HCT116 (cell line): ENCODE measurements at regions not wholly inside any gene's neighbourhood (a gene's known extent, or its start where the extent isn't known, plus 50 kb on each side); places are given as distances from the start of the nearest gene placed in this dataset.

Experiments
- ATAC-seq: fragments of 200-7000 bp; cut with Tn5 transposase; 2 replicates; pipeline ENCODE4 v1.9.1; 2020; ENCODE audit warnings: mild to moderate bottlenecking, moderate library complexity
- BruUV-seq: library from RNA; stranded (reverse); fragments of 400-500 nt; replicated peaks from 2 replicates; lab custom pipeline; 2021; lab: Mats Ljungman, UMichigan
- CTCF ChIA-PET: fragments of 300-600 bp; sonication (Branson Sonifier 250); formaldehyde crosslinking; loops from one replicate; lab custom pipeline; 2021; ENCODE audit warnings: antibody characterized with exemption; lab: Charles Lee
- POLR2A ChIA-PET: fragments of 300-600, 350-600 bp; sonication (Branson Sonifier 250); formaldehyde crosslinking; loops from one replicate; lab custom pipeline; 2021; ENCODE audit warnings: antibody characterized with exemption; lab: Charles Lee
- RAD21 ChIA-PET, 2 experiments: fragments of 300-600 bp; sonication (Branson Sonifier 250); formaldehyde crosslinking; loops; one replicate each; lab custom pipeline; 2023; ENCODE audit warnings: low total read pairs in 2 of 2; ENCODE audit not compliant: uncharacterized antibody in 2 of 2, unreplicated experiment in 2 of 2, low non-redundant PET in 1 of 2; lab: Charles Lee
- DNase-seq: peaks from one replicate; pipeline ENCODE4 v3.0.0-alpha.2; 2010; ENCODE audit warnings: low read depth, low spot score
- H2AFZ ChIP-seq: fragments of 200-600 bp; shearing (Covaris generic), sonication (generic); 2 replicates; pipeline ENCODE4 v1.6.1; 2017; ENCODE audit warnings: low read depth, mixed run types, mixed read lengths, antibody characterized with exemption, low read length; ENCODE audit not compliant: poor library complexity, severe bottlenecking
- H3K27ac ChIP-seq: 2 replicates; pipeline ENCODE4 v1.5.1; 2012; ENCODE audit warnings: low read depth, low read length
- H3K27me3 ChIP-seq: fragments of 200-600 bp; sonication (generic); 2 replicates; pipeline ENCODE4 v1.6.1; 2016; ENCODE audit warnings: mixed run types, low read length, mixed read lengths; ENCODE audit not compliant: insufficient read depth
- H3K36me3 ChIP-seq, 2 experiments: fragments of 200-500 bp in 1 of 2; fragments of 200-600 bp in 1 of 2; sonication (Bioruptor generic) in 1 of 2; sonication (generic) in 1 of 2; 2 replicates each; pipeline versions ENCODE4 v1.5.1 to v1.6.1; 2014 to 2016; ENCODE audit warnings: low read length in 2 of 2, inconsistent platforms in 1 of 2, mixed read lengths in 1 of 2, mixed run types in 1 of 2; ENCODE audit not compliant: insufficient read depth in 2 of 2, control insufficient read depth in 1 of 2
- H3K4me1 ChIP-seq, 2 experiments: fragments of 200-600 bp in 1 of 2; sonication (generic) in 1 of 2; 2 replicates each; pipeline versions ENCODE4 v1.5.1 to v1.6.1; 2012 to 2017; ENCODE audit warnings: low read length in 2 of 2, inconsistent platforms in 1 of 2, mild to moderate bottlenecking in 1 of 2, mixed read lengths in 1 of 2, mixed run types in 1 of 2, moderate library complexity in 1 of 2; ENCODE audit not compliant: insufficient read depth in 2 of 2, control insufficient read depth in 1 of 2
- H3K4me2 ChIP-seq: fragments of 200-600 bp; sonication (generic); 2 replicates; pipeline ENCODE4 v1.6.1; 2017; ENCODE audit warnings: mixed run types, low read length, mixed read lengths
- H3K4me3 ChIP-seq, 2 experiments: fragments of 200-600 bp in 1 of 2; sonication (generic) in 1 of 2; replicated peaks in 1 of 2; 2 replicates each; pipeline ENCODE4 v1.5.1; 2011 to 2016; ENCODE audit warnings: low read length in 2 of 2, control low read depth in 1 of 2, low read depth in 1 of 2, mild to moderate bottlenecking in 1 of 2, mixed read lengths in 1 of 2, mixed run types in 1 of 2
- H3K79me2 ChIP-seq: fragments of 200-600 bp; sonication (generic); 2 replicates; pipeline ENCODE4 v1.6.1; 2017; ENCODE audit warnings: mild to moderate bottlenecking, mixed run types, low read length, moderate library complexity, mixed read lengths; ENCODE audit not compliant: insufficient read depth
- H3K9ac ChIP-seq: fragments of 200-600 bp; sonication (generic); 2 replicates; pipeline ENCODE4 v1.6.1; 2016; ENCODE audit warnings: low read length, mixed read lengths
- H3K9me2 ChIP-seq: fragments of 200-600 bp; sonication (generic), shearing (Covaris generic); 2 replicates; pipeline ENCODE4 v1.6.1; 2017; ENCODE audit warnings: mixed run types, mild to moderate bottlenecking, moderate library complexity; ENCODE audit not compliant: insufficient read depth
- H3K9me3 ChIP-seq, 2 experiments: fragments of 200-500 bp in 1 of 2; fragments of 200-600 bp in 1 of 2; sonication (Bioruptor generic) in 1 of 2; sonication (generic) in 1 of 2; 2 replicates each; pipeline ENCODE4 v1.6.1; 2014 to 2017; ENCODE audit warnings: low read length in 2 of 2, mixed read lengths in 2 of 2, inconsistent platforms in 1 of 2, low read depth in 1 of 2, mild to moderate bottlenecking in 1 of 2, mixed run types in 1 of 2, moderate library complexity in 1 of 2; ENCODE audit not compliant: control insufficient read depth in 1 of 2, insufficient read depth in 1 of 2
- H4K20me1 ChIP-seq: fragments of 200-600 bp; sonication (generic), shearing (Covaris generic); 2 replicates; pipeline ENCODE4 v1.6.1; 2017; ENCODE audit warnings: mixed run types, mild to moderate bottlenecking, moderate library complexity; ENCODE audit not compliant: insufficient read depth
- CBX3 ChIP-seq: IDR thresholded peaks from 2 replicates; pipeline ENCODE4 v1.6.1; 2012; ENCODE audit warnings: low read depth
- EGR1 ChIP-seq: IDR thresholded peaks from 2 replicates; pipeline ENCODE4 v1.6.1; 2012; ENCODE audit warnings: low read depth
- ELF1 ChIP-seq: IDR thresholded peaks from 2 replicates; pipeline ENCODE4 v1.6.1; 2012; ENCODE audit warnings: low read depth, borderline replicate concordance
- EZH2 ChIP-seq: fragments of 200-600 bp; sonication (generic); IDR thresholded peaks from 2 replicates; pipeline ENCODE4 v1.6.1; 2017; ENCODE audit warnings: antibody characterized with exemption, mixed run types
- EZH2phosphoT487 ChIP-seq: fragments of 200-600 bp; IDR thresholded peaks from 2 replicates; pipeline ENCODE4 v1.6.1; 2018; ENCODE audit warnings: antibody characterized with exemption, borderline replicate concordance
- FOSL1 ChIP-seq: IDR thresholded peaks from 2 replicates; pipeline ENCODE4 v1.6.1; 2012; ENCODE audit warnings: low read depth
- JUND ChIP-seq: IDR thresholded peaks from 2 replicates; pipeline ENCODE4 v1.6.1; 2012
- MAX ChIP-seq: IDR thresholded peaks from 2 replicates; pipeline ENCODE4 v1.6.1; 2012
- POLR2AphosphoS5 ChIP-seq: IDR thresholded peaks from 2 replicates; pipeline ENCODE4 v1.6.1; 2011; ENCODE audit warnings: mild to moderate bottlenecking, low read depth, low read length, moderate library complexity
- RAD21 ChIP-seq: IDR thresholded peaks from 2 replicates; pipeline ENCODE4 v1.6.1; 2012; ENCODE audit warnings: low read depth, mild to moderate bottlenecking
- SIN3A ChIP-seq: IDR thresholded peaks from 2 replicates; pipeline ENCODE4 v1.6.1; 2012; ENCODE audit warnings: low read depth
- SP1 ChIP-seq: IDR thresholded peaks from 2 replicates; pipeline ENCODE4 v1.6.1; 2012; ENCODE audit warnings: low read depth
- TCF7L2 ChIP-seq: IDR thresholded peaks from 2 replicates; pipeline ENCODE4 v1.7.0; 2011; ENCODE audit warnings: borderline replicate concordance, inconsistent platforms; ENCODE audit not compliant: insufficient read depth, insufficient read length; ENCODE audit errors: extremely low read depth
- YY1 ChIP-seq: IDR thresholded peaks from 2 replicates; pipeline ENCODE4 v1.6.1; 2011; ENCODE audit warnings: low read length, low read depth, moderate library complexity, mild to moderate bottlenecking; ENCODE audit not compliant: insufficient replicate concordance; ENCODE audit errors: extremely low read depth
- ZBTB33 ChIP-seq: IDR thresholded peaks from 2 replicates; pipeline ENCODE4 v1.6.1; 2011; ENCODE audit warnings: mild to moderate bottlenecking, low read length, moderate library complexity; ENCODE audit not compliant: insufficient replicate concordance; ENCODE audit errors: extremely low read depth
- ZFX ChIP-seq: fragments of 450-650 bp; IDR thresholded peaks from 2 replicates; pipeline ENCODE4 v1.6.1; 2017
- ZNF274 ChIP-seq: fragments of 200-500 bp; sonication (Bioruptor generic); IDR thresholded peaks from 2 replicates; pipeline ENCODE4 v1.6.1; 2014; ENCODE audit warnings: mild to moderate bottlenecking, low read depth, low read length, inconsistent platforms
- intact Hi-C: fragments of 100-400 bp; cut with micrococcal nuclease; formaldehyde crosslinking; loops from 2 replicates; pipeline ENCODE4 v1.10.0; 2022
- TF ChIP-seq, protein P1 (sequence below): IDR thresholded peaks from 2 replicates; pipeline ENCODE4 v1.6.1; 2012

DNA sequence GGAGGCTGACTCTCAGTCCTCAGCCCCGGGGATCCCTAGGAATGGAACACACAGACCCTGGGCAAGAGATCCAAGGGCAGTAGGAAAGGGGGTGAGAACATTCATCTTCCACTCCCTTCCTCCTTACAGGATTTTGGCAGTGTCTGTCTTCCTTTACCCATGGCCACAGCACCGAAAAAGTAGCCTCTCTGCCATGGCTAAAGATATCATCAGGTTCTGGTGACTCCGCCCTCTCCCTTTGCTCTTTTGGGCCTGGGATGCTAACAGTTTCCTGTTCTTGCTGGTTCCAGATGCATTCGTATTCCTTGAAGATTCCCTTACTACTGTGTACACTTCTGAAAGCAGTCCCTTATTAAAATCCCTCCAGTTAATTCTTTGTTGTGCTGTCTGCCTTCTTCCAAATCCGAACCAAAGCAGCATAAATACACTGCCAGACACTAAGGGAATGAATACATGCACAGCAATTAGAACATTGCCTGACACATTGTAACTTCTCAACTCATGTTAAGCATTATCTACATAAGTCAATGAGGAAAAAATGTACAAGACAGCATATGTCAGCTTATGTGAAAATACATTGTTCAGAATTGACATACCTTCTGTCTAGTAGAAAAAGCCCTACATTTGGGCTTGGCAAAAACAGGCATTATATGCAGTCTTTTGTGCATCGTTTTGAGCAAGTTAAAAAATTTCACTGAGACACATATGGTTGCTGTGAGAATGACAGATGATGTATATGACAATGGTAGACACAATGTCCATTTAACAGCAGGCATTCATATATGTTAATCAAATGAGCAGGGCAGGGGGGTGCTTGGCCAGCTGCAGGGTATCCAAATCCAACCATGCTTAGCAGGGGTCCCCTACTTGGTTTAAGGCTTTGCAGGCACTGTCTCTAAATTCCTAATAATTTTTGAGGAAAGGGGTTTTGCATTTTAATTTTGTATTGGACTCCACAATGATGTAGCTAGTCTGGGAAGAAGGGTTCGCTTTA, 58.8 kb upstream of the RAI14 start:
- H3K27ac ChIP-seq = no peak overlapping the region
- no peaks in the 10 kb centered on the region for H3K36me3 ChIP-seq
- no peaks in the 10 kb centered on the region for H3K9me3 ChIP-seq
- BruUV-seq = no TSS peak
- ChIA-PET RAD21 (no interaction called here), POLR2A (no interaction called here), CTCF (no interaction called here)
- no peak overlapping the region for H3K9ac ChIP-seq
- peaks cover 13 to 39% of the 10 kb centered on the region in 2 experiments for H3K4me1 ChIP-seq
- no peaks in the 10 kb centered on the region for H4K20me1 ChIP-seq
- H2AFZ ChIP-seq = no peak overlapping the region
- DNase-seq = no peak
- intact Hi-C loops = no loop called here
- H3K79me2 ChIP-seq = no peaks in the 10 kb centered on the region
- peak overlapping the region; percentile 54 for H3K4me2 ChIP-seq
- no peak for ATAC-seq
- TF ChIP-seq, protein P1, sequence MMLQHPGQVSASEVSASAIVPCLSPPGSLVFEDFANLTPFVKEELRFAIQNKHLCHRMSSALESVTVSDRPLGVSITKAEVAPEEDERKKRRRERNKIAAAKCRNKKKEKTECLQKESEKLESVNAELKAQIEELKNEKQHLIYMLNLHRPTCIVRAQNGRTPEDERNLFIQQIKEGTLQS = no peak
- no peak for TF ChIP-seq EZH2phosphoT487
- no peak for TF ChIP-seq POLR2AphosphoS5
- TF ChIP-seq EZH2 = no peak
- no peak for TF ChIP-seq JUND
- no peak for TF ChIP-seq ELF1
- no peak for TF ChIP-seq EGR1
- TF ChIP-seq SP1 = no peak
- no peak for TF ChIP-seq CBX3
- no peak for TF ChIP-seq FOSL1
- no peak for TF ChIP-seq MAX
- no peak for TF ChIP-seq ZFX
- TF ChIP-seq SIN3A = no peak
- TF ChIP-seq TCF7L2 = no peak
- no peak for TF ChIP-seq YY1
- no peak for TF ChIP-seq ZNF274
- TF ChIP-seq RAD21 = no peak
- no peak for TF ChIP-seq ZBTB33
- no peaks in the 10 kb centered on the region for H3K27me3 ChIP-seq
- no peak overlapping the region for H3K4me3 ChIP-seq
- no peaks in the 10 kb centered on the region for H3K9me2 ChIP-seq
